ENCODE measurements at regions not wholly inside any gene's neighbourhood (a gene's known extent, or its start where the extent isn't known, plus 50 kb on each side); places are given as distances from the start of the nearest gene placed in this dataset.
A peak's percentile ranks its signal among the peaks of the same experiment; 100 is the strongest.
"Not testable (repeated sequence)": the region's sequence is repeated elsewhere in the genome, so short reads cannot be mapped to it uniquely, and the experiment has no call there.

DNA sequence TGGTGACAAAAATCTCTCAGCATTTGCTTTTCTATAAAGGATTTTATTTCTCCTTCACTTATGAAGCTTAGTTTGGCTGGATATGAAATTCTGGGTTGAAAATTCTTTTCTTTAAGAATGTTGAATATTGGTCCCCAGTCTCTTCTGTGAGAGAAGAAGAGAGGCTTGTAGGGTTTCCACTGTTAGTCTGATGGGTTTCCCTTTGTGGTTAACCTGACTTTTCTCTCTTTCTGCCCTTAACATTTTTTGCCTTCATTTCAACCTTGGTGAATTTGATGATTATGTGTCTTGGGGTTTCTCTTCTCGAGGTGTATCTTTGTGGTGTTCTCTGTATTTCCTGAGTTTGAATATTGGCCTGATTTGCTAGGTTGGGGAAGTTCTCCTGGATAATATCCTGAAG is 116.9 kb upstream of the ZEB2 start:
- no CpG with 5 or more reads among the region's 1 CpG for WGBS (ENCODE audit: insufficient coverage)
- not testable (repeated sequence) for H3K4me1 ChIP-seq (ENCODE audit: control insufficient read depth, insufficient read depth, low read length); H3K9me3 ChIP-seq (replicated peaks; ENCODE audit: control insufficient read depth, low read depth, low read length); H3K27ac ChIP-seq (ENCODE audit: low read length); H3K4me3 ChIP-seq (ENCODE audit: low read length); H3K27me3 ChIP-seq (ENCODE audit: control insufficient read depth, insufficient read depth, low read length); DNase-seq; H3K36me3 ChIP-seq (ENCODE audit: control insufficient read depth, insufficient read depth, low read length)

DNA sequence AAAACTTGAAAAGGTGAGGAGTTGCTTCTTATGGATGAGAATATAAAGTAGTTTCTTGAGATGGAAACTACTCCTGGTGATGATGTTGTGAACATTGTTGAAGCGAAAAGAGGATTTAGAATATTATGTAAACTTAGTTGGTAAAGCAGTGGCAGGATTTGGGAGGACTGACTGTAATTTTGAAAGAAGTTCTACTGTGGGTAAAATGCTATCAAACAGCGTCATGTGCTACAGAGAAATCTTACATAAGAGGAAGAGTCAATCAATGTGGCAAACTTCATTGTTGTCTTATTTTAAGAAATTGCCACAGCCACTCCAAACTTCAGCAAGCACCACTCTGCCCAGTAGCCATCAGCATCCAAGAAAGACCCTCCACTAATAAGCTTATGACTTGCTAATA is 112.9 kb upstream of the ZEB2 start:
- peaks cover 4% of the 10 kb centered on the region for H3K9me3 ChIP-seq (replicated peaks; ENCODE audit: control insufficient read depth, low read depth, low read length)
- no peak overlapping the region for H3K4me3 ChIP-seq (ENCODE audit: low read length)
- H3K27me3 ChIP-seq (ENCODE audit: control insufficient read depth, insufficient read depth, low read length) = no peaks in the 10 kb centered on the region
- H3K36me3 ChIP-seq (ENCODE audit: control insufficient read depth, insufficient read depth, low read length) = no peaks in the 10 kb centered on the region
- DNase-seq = no peak
- H3K27ac ChIP-seq (ENCODE audit: low read length) = no peak overlapping the region
- 100% methylated on average over 1 of the region's 2 CpGs for WGBS (ENCODE audit: insufficient coverage)
- no peaks in the 10 kb centered on the region for H3K4me1 ChIP-seq (ENCODE audit: control insufficient read depth, insufficient read depth, low read length)

DNA sequence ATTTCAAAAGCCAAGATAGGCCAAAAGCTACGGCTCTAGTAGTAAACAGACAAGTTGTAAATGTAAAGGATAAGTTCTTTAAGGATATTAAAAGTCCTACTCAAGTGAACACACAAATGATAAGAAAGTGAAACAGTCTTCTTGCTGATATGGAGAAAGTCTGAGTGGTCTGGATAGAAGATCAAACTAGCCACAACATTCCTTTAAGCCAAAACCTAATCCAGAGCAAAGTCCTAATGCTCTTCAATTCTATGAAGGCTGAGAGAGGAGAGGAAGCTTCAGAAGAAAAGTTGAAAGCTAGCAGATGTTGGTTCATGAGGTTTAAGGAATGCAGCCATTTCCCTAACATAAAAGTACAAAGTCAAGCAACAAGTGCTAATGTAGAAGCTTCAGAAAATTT is 111.7 kb upstream of the ZEB2 start:
- Histone ChIP-seq H3K4me3 (ENCODE audit: low read length) (no peak overlapping the region), H3K27ac (ENCODE audit: low read length) (no peak overlapping the region), H3K36me3 (ENCODE audit: control insufficient read depth, insufficient read depth, low read length) (no peaks in the 10 kb centered on the region), H3K9me3 (replicated peaks; ENCODE audit: control insufficient read depth, low read depth, low read length) (no peaks in the 10 kb centered on the region), H3K27me3 (ENCODE audit: control insufficient read depth, insufficient read depth, low read length) (no peaks in the 10 kb centered on the region), H3K4me1 (ENCODE audit: control insufficient read depth, insufficient read depth, low read length) (no peaks in the 10 kb centered on the region)
- no peak for DNase-seq
- WGBS (ENCODE audit: insufficient coverage) = no CpG with 5 or more reads among the region's 1 CpG

DNA sequence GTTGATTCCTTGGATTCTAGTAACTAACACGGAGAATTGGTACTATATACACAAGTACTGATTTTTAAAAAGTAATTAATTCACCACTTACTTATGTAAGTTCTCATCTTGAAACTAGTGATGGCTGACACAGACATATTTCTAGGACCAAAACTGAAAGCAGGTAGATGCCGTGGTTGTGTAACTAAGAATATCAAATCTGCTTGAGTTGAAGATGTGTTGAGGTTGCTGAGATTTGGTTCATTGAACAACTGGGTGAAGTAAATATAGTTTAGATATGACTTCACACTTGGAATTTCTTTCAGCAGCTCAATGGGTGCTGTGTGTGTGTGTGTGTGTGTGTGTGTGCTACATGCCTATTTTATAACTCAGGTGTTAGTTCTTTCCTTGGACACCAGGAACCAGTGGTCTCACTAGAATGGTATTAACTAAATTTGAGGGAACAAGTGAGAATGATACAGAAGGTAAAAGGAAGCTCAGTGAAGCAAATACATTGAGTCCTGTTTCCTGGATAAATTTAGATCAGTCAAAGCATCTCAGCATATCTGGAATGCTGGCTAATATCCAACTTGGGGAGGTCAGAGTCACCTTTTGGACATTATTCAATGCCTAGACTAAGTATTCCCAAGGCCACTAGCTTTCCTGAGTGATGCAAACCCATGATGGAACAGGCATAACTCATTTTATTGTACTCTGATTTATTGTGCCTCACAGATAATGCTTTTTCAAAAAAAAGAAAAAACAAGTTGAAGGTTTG is 110.7 kb upstream of the ZEB2 start:
- Histone ChIP-seq H3K27ac (ENCODE audit: low read length) (no peak overlapping the region), H3K27me3 (ENCODE audit: control insufficient read depth, insufficient read depth, low read length) (no peaks in the 10 kb centered on the region), H3K4me3 (ENCODE audit: low read length) (no peak overlapping the region), H3K36me3 (ENCODE audit: control insufficient read depth, insufficient read depth, low read length) (no peaks in the 10 kb centered on the region), H3K4me1 (ENCODE audit: control insufficient read depth, insufficient read depth, low read length) (no peaks in the 10 kb centered on the region), H3K9me3 (replicated peaks; ENCODE audit: control insufficient read depth, low read depth, low read length) (no peaks in the 10 kb centered on the region)
- 83% methylated on average over 1 of the region's 2 CpGs for WGBS (ENCODE audit: insufficient coverage)
- peak; percentile 17 for DNase-seq

DNA sequence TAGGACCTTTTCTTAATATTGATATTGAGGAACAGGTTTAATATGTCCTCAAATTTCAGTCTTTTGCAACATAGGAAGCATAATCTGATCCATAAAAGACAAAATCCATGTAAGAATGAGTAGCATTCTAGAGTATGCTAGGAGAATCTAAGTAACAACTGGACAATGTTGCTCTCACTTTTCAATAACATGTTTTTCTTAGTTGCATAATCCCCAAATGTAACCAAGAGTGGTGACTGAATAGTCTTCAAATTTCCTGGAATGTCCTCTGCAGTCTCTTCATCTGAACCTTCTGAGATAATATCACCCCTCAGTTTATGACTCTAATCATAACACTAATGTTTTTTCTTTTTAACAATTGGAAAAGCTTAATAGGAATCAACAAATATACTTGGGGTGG is 110.0 kb upstream of the ZEB2 start:
- Histone ChIP-seq H3K27ac (ENCODE audit: low read length) (no peak overlapping the region), H3K9me3 (replicated peaks; ENCODE audit: control insufficient read depth, low read depth, low read length) (no peaks in the 10 kb centered on the region), H3K4me3 (ENCODE audit: low read length) (no peak overlapping the region)

DNA sequence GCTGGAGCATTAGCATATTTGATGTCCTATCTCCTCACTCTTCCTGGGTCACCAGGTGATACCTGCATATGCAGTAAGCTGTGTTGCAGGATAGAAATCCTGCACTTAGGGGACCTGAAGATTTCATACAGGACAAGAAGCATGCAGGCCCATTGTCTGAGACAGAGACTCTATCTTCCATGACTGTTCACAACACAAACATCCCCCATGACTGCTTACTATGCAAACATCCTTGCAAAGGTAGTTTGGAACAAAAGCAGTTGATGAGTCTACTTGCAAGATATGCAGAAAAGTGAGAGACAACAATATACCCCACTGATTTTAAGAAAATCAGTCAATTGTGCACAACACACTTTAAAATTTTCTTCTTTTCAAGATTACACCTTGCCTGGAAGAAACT is 108.6 kb upstream of the ZEB2 start:
- H3K9me3 ChIP-seq (replicated peaks; ENCODE audit: control insufficient read depth, low read depth, low read length) = no peaks in the 10 kb centered on the region
- no peak for DNase-seq

More for the DNA sequence above, 110.0 kb upstream of the ZEB2 start:
- no peak for DNase-seq
- Histone ChIP-seq H3K36me3 (ENCODE audit: control insufficient read depth, insufficient read depth, low read length) (no peaks in the 10 kb centered on the region), H3K4me1 (ENCODE audit: control insufficient read depth, insufficient read depth, low read length) (no peaks in the 10 kb centered on the region), H3K27me3 (ENCODE audit: control insufficient read depth, insufficient read depth, low read length) (no peaks in the 10 kb centered on the region)

DNA sequence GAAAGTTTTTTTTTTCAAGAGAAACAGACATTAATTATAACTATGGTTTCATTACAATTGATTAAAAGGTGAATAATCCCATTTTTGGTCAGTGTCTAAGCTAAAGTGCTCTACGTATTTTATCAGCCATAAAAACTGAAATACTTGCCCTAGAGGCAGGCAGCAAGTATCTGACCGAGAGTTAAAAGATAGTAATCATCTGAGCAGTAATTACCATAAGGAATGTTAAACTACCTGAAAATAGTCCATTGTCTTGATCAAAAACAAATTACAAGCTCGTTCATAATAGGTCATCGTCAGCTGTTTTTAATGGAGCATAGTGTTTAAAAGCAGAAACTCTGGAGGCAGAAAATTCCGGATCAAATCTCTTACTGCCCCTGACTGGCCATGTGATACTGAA is 105.7 kb upstream of the ZEB2 start:
- WGBS (ENCODE audit: insufficient coverage) = no CpG with 5 or more reads among the region's 5 CpGs
- DNase-seq = peak; percentile 27
- Histone ChIP-seq H3K27me3 (ENCODE audit: control insufficient read depth, insufficient read depth, low read length) (no peaks in the 10 kb centered on the region), H3K9me3 (replicated peaks; ENCODE audit: control insufficient read depth, low read depth, low read length) (peaks cover 2% of the 10 kb centered on the region), H3K36me3 (ENCODE audit: control insufficient read depth, insufficient read depth, low read length) (no peaks in the 10 kb centered on the region), H3K27ac (ENCODE audit: low read length) (no peak overlapping the region), H3K4me1 (ENCODE audit: control insufficient read depth, insufficient read depth, low read length) (no peaks in the 10 kb centered on the region), H3K4me3 (ENCODE audit: low read length) (no peak overlapping the region)

More for the DNA sequence above, 108.6 kb upstream of the ZEB2 start:
- Histone ChIP-seq H3K27ac (ENCODE audit: low read length) (no peak overlapping the region), H3K4me1 (ENCODE audit: control insufficient read depth, insufficient read depth, low read length) (no peaks in the 10 kb centered on the region), H3K36me3 (ENCODE audit: control insufficient read depth, insufficient read depth, low read length) (no peaks in the 10 kb centered on the region), H3K4me3 (ENCODE audit: low read length) (no peak overlapping the region), H3K27me3 (ENCODE audit: control insufficient read depth, insufficient read depth, low read length) (no peaks in the 10 kb centered on the region)

DNA sequence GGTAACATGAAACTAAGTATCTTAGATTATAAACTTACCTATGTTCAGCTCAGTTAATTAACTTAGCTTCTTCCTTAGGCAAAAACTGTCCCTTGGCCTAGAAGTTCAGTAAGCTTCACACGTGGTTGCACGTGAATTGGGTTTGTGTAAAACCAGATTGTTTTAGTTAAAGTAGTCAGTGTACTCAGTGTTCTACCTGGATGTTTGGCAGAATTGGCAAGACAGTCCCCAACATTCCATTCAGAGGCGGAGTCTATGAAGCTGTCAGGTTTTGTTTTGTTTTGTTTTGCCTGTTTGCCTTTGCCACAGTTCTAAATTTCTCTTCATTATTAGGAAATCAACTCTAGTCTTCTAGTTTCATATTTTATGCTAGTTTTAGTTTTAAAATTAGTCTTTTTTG is 105.3 kb upstream of the ZEB2 start:
- WGBS (ENCODE audit: insufficient coverage) = no CpG with 5 or more reads among the region's 3 CpGs
- Histone ChIP-seq H3K27me3 (ENCODE audit: control insufficient read depth, insufficient read depth, low read length) (no peaks in the 10 kb centered on the region), H3K4me1 (ENCODE audit: control insufficient read depth, insufficient read depth, low read length) (no peaks in the 10 kb centered on the region), H3K9me3 (replicated peaks; ENCODE audit: control insufficient read depth, low read depth, low read length) (peaks cover 2% of the 10 kb centered on the region), H3K36me3 (ENCODE audit: control insufficient read depth, insufficient read depth, low read length) (no peaks in the 10 kb centered on the region), H3K27ac (ENCODE audit: low read length) (no peak overlapping the region), H3K4me3 (ENCODE audit: low read length) (no peak overlapping the region)
- DNase-seq = no peak

DNA sequence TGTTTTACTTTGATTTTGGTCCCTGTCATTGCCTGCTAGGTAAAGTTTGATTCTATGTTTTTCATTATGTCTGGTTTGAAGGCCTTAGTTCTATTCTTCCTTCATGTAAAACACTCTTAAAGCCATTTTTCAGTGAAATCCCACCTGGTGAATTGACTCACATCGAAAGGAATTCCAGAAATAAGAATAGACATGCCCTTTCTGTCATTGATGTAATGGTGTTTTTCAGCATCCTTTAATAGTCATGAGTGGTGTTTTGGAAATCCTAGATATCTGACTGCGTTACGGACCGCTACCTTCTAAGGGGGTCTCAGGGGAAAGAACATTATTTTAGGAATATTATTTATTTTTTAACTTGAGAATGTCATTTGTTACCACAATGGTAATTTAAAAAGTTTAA is 104.5 kb upstream of the ZEB2 start:
- DNase-seq = no peak
- WGBS (ENCODE audit: insufficient coverage) = no CpG with 5 or more reads among the region's 4 CpGs
- H3K9me3 ChIP-seq (replicated peaks; ENCODE audit: control insufficient read depth, low read depth, low read length) = peaks cover 2% of the 10 kb centered on the region
- no peaks in the 10 kb centered on the region for H3K36me3 ChIP-seq (ENCODE audit: control insufficient read depth, insufficient read depth, low read length)
- H3K4me1 ChIP-seq (ENCODE audit: control insufficient read depth, insufficient read depth, low read length) = no peaks in the 10 kb centered on the region
- no peaks in the 10 kb centered on the region for H3K27me3 ChIP-seq (ENCODE audit: control insufficient read depth, insufficient read depth, low read length)
- no peak overlapping the region for H3K27ac ChIP-seq (ENCODE audit: low read length)
- H3K4me3 ChIP-seq (ENCODE audit: low read length) = no peak overlapping the region

DNA sequence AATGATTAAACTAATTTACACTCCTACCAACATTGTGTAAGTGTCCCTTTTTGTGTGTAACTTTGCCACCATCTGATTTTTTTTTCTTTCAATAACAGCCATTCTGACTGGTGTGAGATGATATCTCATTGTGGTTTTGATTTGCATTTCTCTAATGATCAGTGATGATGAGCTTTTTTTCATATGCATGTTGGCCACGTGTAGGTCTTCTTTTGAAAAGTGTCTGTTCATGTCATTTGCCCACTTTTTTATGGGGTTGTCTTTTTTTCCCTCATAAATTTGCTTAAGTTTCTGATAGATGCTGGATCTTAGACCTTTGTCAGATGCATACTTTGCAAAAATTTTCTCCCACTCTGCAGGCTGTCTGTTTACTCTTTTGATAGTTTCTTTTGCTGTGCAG is 102.5 kb upstream of the ZEB2 start:
- DNase-seq; H3K36me3 ChIP-seq (ENCODE audit: control insufficient read depth, insufficient read depth, low read length); H3K4me1 ChIP-seq (ENCODE audit: control insufficient read depth, insufficient read depth, low read length); H3K4me3 ChIP-seq (ENCODE audit: low read length); H3K27ac ChIP-seq (ENCODE audit: low read length); H3K27me3 ChIP-seq (ENCODE audit: control insufficient read depth, insufficient read depth, low read length); H3K9me3 ChIP-seq (replicated peaks; ENCODE audit: control insufficient read depth, low read depth, low read length): not testable (repeated sequence)
- WGBS (ENCODE audit: insufficient coverage) = no CpG with 5 or more reads among the region's 1 CpG

DNA sequence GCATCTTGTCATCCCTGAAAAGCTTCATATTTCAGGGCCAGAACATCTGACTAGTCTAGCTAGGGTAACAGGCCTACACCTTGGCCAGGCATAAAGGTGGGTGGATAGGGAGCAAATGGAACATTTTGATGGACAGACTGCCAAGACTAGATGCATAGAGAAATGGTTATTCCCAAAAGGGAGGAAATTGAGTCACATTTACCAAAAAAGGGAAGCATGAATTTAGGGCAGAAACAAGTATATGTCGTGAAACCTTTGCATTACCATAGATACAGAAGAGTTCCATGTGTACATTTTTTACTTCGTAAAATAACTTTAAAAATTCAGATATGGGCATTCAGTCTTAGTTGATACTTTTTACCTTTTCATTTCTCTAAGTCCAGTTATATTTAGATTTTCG is 101.3 kb upstream of the ZEB2 start:
- Histone ChIP-seq H3K4me1 (ENCODE audit: control insufficient read depth, insufficient read depth, low read length) (no peaks in the 10 kb centered on the region), H3K4me3 (ENCODE audit: low read length) (no peak overlapping the region), H3K27ac (ENCODE audit: low read length) (no peak overlapping the region), H3K36me3 (ENCODE audit: control insufficient read depth, insufficient read depth, low read length) (no peaks in the 10 kb centered on the region), H3K27me3 (ENCODE audit: control insufficient read depth, insufficient read depth, low read length) (no peaks in the 10 kb centered on the region), H3K9me3 (replicated peaks; ENCODE audit: control insufficient read depth, low read depth, low read length) (peaks cover 2% of the 10 kb centered on the region)
- WGBS (ENCODE audit: insufficient coverage) = no CpG with 5 or more reads among the region's 3 CpGs
- no peak for DNase-seq

Measured in muscle of leg (tissue), 3 donors.